ENCODE measurements at regions not wholly inside any gene's neighbourhood (a gene's known extent, or its start where the extent isn't known, plus 50 kb on each side); places are given as distances from the start of the nearest gene placed in this dataset.

- no TSS peak for BruUV-seq (replicated peaks)
- TF ChIP-seq MAX (IDR thresholded peaks at IDR 0.05; ENCODE audit: insufficient read depth, insufficient read length) = no peak
- peak; percentile 24 for TF ChIP-seq JUN (IDR thresholded peaks at IDR 0.05; ENCODE audit: borderline replicate concordance, insufficient read depth, insufficient read length, low read depth)
- CTCF ChIA-PET = interaction anchor here (4.7 kb wide), 1 partner anchor 13 kb away, joined by 15 read pairs; no protein-coding TSS in a partner anchor
- Histone ChIP-seq H3K9me3 (replicated peaks; ENCODE audit: control insufficient read depth, insufficient read depth, low read length) (no peaks in the 10 kb centered on the region), H3K27me3 (ENCODE audit: control insufficient read depth in 2 of 2, insufficient read depth in 2 of 2, low read length in 2 of 2) (no peaks in the 10 kb centered on the region), H4K20me1 (replicated peaks; ENCODE audit: control insufficient read depth, extremely low read depth, insufficient read depth, low read length) (no peaks in the 10 kb centered on the region), H3K9me1 (replicated peaks; ENCODE audit: control insufficient read depth, extremely low read depth, insufficient read depth, low read length) (no peaks in the 10 kb centered on the region), H3K4me1 (ENCODE audit: control insufficient read depth, extremely low read depth, insufficient read depth, low read length) (peaks cover 41% of the 10 kb centered on the region), H2AFZ (ENCODE audit: low read depth, low read length) (peak overlapping the region; percentile 74), H3K9ac (replicated peaks; ENCODE audit: extremely low read depth, insufficient read depth, low read length) (peak overlapping the region; percentile 40), H3K4me3 (replicated peaks in 1 of 3; ENCODE audit: insufficient read depth in 1 of 3, low read depth in 1 of 3, low read length in 3 of 3) (no peak overlapping the region), H3K4me2 (ENCODE audit: insufficient read depth, low read length) (peak overlapping the region; percentile 78), H3K27ac (ENCODE audit: insufficient read depth, low read depth, low read length) (peak overlapping the region; percentile 63), H3K79me2 (ENCODE audit: control insufficient read depth, insufficient read depth, low read length) (no peaks in the 10 kb centered on the region), H3K36me3 (ENCODE audit: control insufficient read depth in 2 of 2, extremely low read depth in 1 of 2, insufficient read depth in 2 of 2, low read length in 2 of 2) (no peaks in the 10 kb centered on the region)
- DNase-seq (ENCODE audit: low read depth, low spot score) (peak; percentile 78), FAIRE-seq (peak; percentile 37)
- dilution Hi-C loops (cut with MboI; ENCODE audit: extremely low pct_ligation_motif_present, low sequenced_read_pairs) (no loop called here), intact Hi-C loops (cut with micrococcal nuclease) (loop anchor here (1.0 to 10.0 kb wide), 6 partner anchors 8 to 773 kb away; no protein-coding TSS in a partner anchor)
- POLR2A ChIA-PET = no interaction called here
Observed at GRCh38 chr13:80547341-80547740, 206.4 kb upstream of the SPRY2 start.

- TF ChIP-seq GATA2 (IDR thresholded peaks at IDR 0.05; ENCODE audit: insufficient read depth, insufficient read length, low read depth, low read length) (no peak), POLR2AphosphoS5 (IDR thresholded peaks at IDR 0.05; ENCODE audit: insufficient read depth, low read depth, low read length) (no peak), POLR2A (IDR thresholded peaks at IDR 0.05; ENCODE audit: low read depth, low read length) (no peak), CTCF (IDR thresholded peaks at IDR 0.05; ENCODE audit: extremely low read depth in 1 of 2, insufficient read depth in 1 of 2, low read depth in 1 of 2, low read length in 2 of 2) (no peak), FOS (IDR thresholded peaks at IDR 0.05; ENCODE audit: borderline replicate concordance, insufficient read depth, low read length) (no peak), EZH2 (IDR thresholded peaks at IDR 0.05; ENCODE audit: borderline replicate concordance, low read depth, low read length, severe bottlenecking) (no peak), JUN (IDR thresholded peaks at IDR 0.05; ENCODE audit: borderline replicate concordance, insufficient read depth, insufficient read length, low read depth) (no peak), MAX (IDR thresholded peaks at IDR 0.05; ENCODE audit: insufficient read depth, insufficient read length) (no peak), MYC (IDR thresholded peaks at IDR 0.05; ENCODE audit: low read depth, low read length) (no peak)
- Histone ChIP-seq H3K36me3 (ENCODE audit: control insufficient read depth in 2 of 2, extremely low read depth in 1 of 2, insufficient read depth in 2 of 2, low read length in 2 of 2) (no peaks in the 10 kb centered on the region), H3K9me1 (replicated peaks; ENCODE audit: control insufficient read depth, extremely low read depth, insufficient read depth, low read length) (no peaks in the 10 kb centered on the region), H4K20me1 (replicated peaks; ENCODE audit: control insufficient read depth, extremely low read depth, insufficient read depth, low read length) (no peaks in the 10 kb centered on the region), H3K4me3 (replicated peaks in 1 of 3; ENCODE audit: insufficient read depth in 1 of 3, low read depth in 1 of 3, low read length in 3 of 3) (no peak overlapping the region), H3K27me3 (ENCODE audit: control insufficient read depth in 2 of 2, insufficient read depth in 2 of 2, low read length in 2 of 2) (no peaks in the 10 kb centered on the region), H2AFZ (ENCODE audit: low read depth, low read length) (no peak overlapping the region), H3K27ac (ENCODE audit: insufficient read depth, low read depth, low read length) (no peak overlapping the region), H3K79me2 (ENCODE audit: control insufficient read depth, insufficient read depth, low read length) (no peaks in the 10 kb centered on the region), H3K4me2 (ENCODE audit: insufficient read depth, low read length) (no peak overlapping the region), H3K9me3 (replicated peaks; ENCODE audit: control insufficient read depth, insufficient read depth, low read length) (no peaks in the 10 kb centered on the region), H3K4me1 (ENCODE audit: control insufficient read depth, extremely low read depth, insufficient read depth, low read length) (peaks cover 17% of the 10 kb centered on the region), H3K9ac (replicated peaks; ENCODE audit: extremely low read depth, insufficient read depth, low read length) (no peak overlapping the region)
- DNase-seq (ENCODE audit: low read depth, low spot score) (no peak), FAIRE-seq (no peak)
- intact Hi-C loops (cut with micrococcal nuclease) = no loop called here
- no TSS peak for BruUV-seq (replicated peaks)
- CTCF ChIA-PET = interaction anchor here (0.9 to 3.2 kb wide), 4 partner anchors 8 to 19 kb away, joined by 3 to 15 read pairs (median 3); no protein-coding TSS in a partner anchor
- dilution Hi-C loops (cut with MboI; ENCODE audit: extremely low pct_ligation_motif_present, low sequenced_read_pairs) = no loop called here
- POLR2A ChIA-PET = no interaction called here
Observed at GRCh38 chr13:80533175-80533574, 192.2 kb upstream of the SPRY2 start.

Measured in endothelial cell of umbilical vein (primary cell).